H7 (cell line): ENCODE measurements at regions not wholly inside any gene's neighbourhood (a gene's known extent, or its start where the extent isn't known, plus 50 kb on each side); places are given as distances from the start of the nearest gene placed in this dataset.
A peak's percentile ranks its signal among the peaks of the same experiment; 100 is the strongest.

Experiments
- DNase-seq: peaks from one replicate; pipeline ENCODE4 v3.0.0; 2012
- H3K27me3 ChIP-seq: 2 replicates; pipeline ENCODE4 v1.6.0; 2011; ENCODE audit warnings: mild to moderate bottlenecking, low read length; ENCODE audit not compliant: control insufficient read depth, insufficient read depth
- H3K36me3 ChIP-seq: replicated peaks from 2 replicates; pipeline ENCODE4 v1.5.1; 2011; ENCODE audit warnings: low read length; ENCODE audit not compliant: control insufficient read depth, insufficient read depth
- H3K4me3 ChIP-seq: 2 replicates; pipeline ENCODE4 v1.5.1; 2011; ENCODE audit warnings: low read depth, mild to moderate bottlenecking, control low read depth, low read length, moderate library complexity; ENCODE audit not compliant: insufficient read depth

- DNase-seq, result no peak
- Histone ChIP-seq H3K4me3 (no peak overlapping the region), H3K36me3 (no peaks in the 10 kb centered on the region), H3K27me3 (no peaks in the 10 kb centered on the region)
These were observed 107.5 kb downstream of the CYSLTR2 start for GRCh38 chr13:48761256-48761655.

DNA sequence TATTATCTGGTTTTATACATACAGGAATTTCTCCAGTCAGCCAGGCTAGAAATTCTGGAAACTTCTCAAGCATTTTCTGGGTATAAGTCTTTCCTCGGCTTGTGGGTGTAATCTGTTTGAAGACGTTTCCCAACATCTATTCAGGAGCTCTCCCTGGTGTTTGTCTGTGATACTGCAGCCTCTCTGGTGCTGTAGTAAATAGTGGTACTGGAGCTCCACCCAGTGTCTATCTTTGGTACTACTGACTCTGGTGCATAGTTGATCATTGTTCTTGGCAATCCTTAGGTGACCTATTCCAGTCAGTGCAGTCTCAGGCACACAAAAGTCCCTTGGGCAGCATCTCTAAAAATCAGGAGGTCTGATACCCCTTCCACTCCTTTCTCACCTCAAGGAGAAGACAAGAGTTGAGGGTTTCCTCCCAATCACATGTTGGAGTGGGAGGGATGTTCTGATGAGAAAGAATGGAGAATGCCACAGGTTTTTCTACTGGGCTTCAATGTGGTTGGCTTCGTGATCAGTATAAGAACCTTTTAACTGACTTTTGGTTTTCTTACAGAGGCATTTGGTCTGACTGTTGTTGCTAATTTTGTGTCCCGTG, 115.5 kb downstream of the CYSLTR2 start:
- Histone ChIP-seq H3K36me3 (no peaks in the 10 kb centered on the region), H3K27me3 (no peaks in the 10 kb centered on the region), H3K4me3 (no peak overlapping the region)
- DNase-seq, result peak; percentile 51

DNA sequence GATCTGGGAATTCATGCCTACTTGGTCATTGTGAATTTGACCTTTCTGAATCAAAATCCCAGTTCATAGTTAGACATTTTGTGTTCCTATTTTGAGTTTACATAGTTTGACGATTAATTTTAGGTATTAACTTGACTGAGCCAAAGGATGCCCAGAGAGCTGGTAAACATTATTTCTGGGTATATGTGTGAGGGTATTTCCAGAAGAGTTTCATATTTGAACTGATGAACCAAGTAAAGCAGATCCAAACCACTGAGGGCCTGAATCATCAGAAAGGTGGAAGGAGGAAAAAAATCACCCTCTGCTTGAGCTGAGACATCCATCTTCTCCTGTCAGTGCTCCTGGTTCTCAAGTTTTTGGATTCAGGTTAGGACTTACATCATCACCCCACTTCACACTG, 116.6 kb downstream of the CYSLTR2 start:
- Histone ChIP-seq H3K36me3 (no peaks in the 10 kb centered on the region), H3K27me3 (no peaks in the 10 kb centered on the region), H3K4me3 (no peak overlapping the region)
- no peak for DNase-seq

DNA sequence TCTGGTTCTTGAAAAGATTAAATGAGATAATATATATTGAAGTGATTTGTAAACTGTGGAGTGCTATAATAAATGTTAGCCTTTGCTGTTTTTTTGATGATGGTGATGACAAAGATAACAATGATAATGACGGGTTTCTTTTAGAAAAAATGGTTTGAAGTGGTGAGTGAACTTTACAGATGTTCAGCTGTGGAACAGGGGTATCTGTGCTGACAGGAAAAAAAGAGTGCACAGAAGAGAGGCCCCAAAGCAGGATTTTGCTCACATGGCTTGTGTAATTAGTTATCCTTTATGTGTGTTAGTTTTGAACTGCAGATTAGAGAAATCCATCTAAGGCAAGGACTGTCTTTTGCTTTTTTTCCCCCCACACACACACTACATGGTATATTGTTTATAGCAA, 119.2 kb downstream of the CYSLTR2 start:
- Histone ChIP-seq H3K27me3 (no peaks in the 10 kb centered on the region), H3K4me3 (no peak overlapping the region), H3K36me3 (no peaks in the 10 kb centered on the region)
- no peak for DNase-seq

DNA sequence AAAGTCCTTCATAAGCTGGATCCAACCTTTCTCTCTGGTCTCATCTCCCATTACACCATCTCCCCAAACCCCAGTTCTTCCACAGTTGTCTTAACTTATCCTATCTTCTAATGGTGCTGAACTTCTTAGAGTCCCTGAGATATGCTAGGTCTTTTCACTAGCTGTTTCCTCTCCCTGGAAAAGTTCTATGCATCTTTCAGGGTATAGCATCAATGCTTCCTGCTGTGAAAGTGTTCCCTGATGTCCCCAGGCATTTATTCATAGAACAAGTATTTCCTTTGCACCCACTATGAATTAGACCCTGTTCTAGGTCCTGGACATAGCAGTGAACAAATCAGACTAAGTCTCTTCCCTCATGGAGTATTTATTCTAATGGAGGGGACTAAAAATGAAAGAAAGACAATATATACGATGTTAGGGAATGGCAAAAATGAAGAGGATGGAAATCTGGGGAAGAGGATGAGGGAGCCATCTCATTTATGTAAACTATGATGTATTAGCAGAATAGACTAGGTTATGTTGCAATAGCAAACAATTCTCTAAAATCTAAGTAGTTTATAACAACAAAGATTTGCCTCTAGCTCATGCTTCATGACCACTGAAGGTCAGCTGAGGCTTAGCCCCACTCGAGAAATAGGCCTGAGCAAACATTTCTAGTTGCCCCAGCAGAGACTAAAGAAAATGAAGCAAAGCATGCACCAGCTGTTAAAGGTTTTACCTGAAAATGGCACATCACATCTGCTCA, 120.0 kb downstream of the CYSLTR2 start:
- no peaks in the 10 kb centered on the region for H3K36me3 ChIP-seq
- no peak for DNase-seq
- H3K27me3 ChIP-seq, result no peaks in the 10 kb centered on the region
- H3K4me3 ChIP-seq, result no peak overlapping the region

DNA sequence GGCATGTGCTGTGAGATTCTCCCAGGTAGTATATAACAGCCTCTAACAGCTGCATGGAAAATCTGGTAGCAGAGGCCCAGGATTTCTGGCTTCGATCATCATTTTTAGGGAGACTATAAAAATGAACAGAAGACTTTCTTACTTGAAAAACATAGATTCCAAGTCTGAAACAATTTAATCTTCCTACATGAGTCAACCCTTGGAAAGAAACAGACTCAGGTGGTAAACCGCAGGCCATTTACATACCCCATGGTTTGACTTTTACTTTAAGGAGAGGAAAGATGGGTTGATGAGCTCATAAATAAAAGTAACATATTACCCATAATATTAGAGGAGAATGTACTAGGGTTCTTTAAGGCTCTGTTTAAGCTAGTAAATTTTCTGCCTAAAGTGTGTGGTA, 121.6 kb downstream of the CYSLTR2 start:
- H3K36me3 ChIP-seq, result no peaks in the 10 kb centered on the region
- no peaks in the 10 kb centered on the region for H3K27me3 ChIP-seq
- no peak overlapping the region for H3K4me3 ChIP-seq
- no peak for DNase-seq

GRCh38 chr13:48775804-48776203, 122.1 kb downstream of the CYSLTR2 start:
- no peak for DNase-seq
- Histone ChIP-seq H3K36me3 (no peaks in the 10 kb centered on the region), H3K27me3 (no peaks in the 10 kb centered on the region), H3K4me3 (no peak overlapping the region)

DNA sequence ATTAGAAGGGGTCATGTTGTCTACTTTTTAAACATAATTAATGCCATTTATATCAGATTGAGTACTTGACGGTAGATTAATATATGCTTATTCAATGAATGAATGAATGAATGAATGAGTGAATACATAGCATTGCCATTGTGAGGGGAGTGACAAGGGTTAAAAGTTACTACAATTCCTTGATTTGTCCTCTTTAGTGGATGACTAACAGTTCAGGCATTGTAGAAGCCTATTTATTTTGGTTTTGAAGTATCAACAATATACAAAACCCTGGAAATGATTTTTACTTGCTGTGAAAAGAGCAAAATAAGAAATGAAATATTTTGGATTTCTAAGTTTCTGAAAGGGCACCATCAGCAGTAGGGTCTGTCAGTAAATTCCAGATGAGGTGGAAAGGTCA, 122.7 kb downstream of the CYSLTR2 start:
- Histone ChIP-seq H3K4me3 (no peak overlapping the region), H3K27me3 (no peaks in the 10 kb centered on the region), H3K36me3 (no peaks in the 10 kb centered on the region)
- DNase-seq, result no peak

DNA sequence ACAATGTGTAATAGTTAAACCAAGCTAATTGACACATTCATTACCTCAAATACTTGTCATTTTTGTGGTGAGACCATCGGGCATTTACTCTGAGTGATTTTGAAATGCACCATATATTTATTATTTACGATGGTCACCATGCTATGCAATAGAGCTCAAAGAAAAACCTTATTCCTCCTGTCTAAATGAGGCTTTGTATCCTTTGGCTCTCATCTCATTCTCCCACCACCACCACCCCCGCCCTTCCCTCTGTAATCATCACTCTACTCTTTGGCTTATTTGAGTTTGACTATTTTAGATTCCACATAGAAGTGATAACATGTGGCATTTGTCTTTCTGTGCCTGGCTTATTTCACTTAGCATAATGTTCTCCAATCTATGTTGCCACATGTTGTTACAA, 124.9 kb downstream of the CYSLTR2 start:
- H3K36me3 ChIP-seq, result no peaks in the 10 kb centered on the region
- DNase-seq, result no peak
- H3K27me3 ChIP-seq, result no peaks in the 10 kb centered on the region
- H3K4me3 ChIP-seq, result no peak overlapping the region

DNA sequence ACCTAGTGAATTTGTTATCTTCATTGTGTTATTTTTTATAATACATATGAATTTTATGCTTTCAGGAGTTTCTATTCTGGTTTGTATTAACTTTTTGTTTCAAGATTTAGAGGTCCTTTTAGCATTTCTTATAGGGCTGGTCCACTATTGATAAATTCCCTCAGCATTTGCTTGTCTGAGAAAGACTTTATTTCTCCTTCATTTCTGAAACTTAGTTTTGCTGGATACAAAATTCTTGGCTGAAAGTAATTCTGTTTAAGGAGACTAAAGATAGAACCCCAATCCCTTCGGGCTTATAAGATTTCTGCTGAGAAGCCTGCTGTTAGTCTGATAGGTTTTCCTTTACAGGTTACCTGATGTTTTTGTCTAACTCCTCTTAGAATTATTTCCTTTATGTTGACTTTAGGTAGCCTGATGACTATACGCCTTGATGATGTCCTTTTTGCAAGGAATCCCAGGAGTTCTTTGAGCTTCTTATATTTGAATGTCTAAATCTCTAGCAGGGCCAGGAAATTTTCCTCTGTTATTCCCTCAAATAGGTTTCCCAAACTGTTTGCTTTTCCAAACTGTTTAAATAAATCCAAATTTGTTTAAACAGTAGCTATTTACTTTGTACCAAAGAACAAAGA, 127.1 kb downstream of the CYSLTR2 start:
- no peak for DNase-seq
- H3K27me3 ChIP-seq, result no peaks in the 10 kb centered on the region
- no peaks in the 10 kb centered on the region for H3K36me3 ChIP-seq
- no peak overlapping the region for H3K4me3 ChIP-seq

DNA sequence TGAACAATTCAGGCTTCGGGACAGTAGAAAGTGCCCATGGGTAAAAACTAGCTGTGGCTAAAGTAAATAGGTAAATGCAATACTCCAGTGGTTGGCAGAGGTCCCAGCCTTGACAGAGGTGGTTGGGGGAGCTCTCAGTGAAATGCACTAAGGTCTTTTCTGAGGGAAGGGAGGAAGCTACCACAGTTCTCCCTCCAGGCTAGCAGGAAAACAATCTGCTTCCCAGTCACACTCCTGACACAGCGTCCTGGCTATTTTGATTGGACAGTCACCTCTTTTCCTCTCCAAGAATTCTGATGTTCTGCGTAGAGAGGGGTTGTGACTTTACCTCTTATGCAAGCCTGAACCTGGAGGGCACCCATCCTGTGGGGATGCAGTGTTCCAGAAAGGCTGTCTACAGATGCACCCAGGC, 128.7 kb downstream of the CYSLTR2 start:
- DNase-seq, result no peak
- H3K4me3 ChIP-seq, result no peak overlapping the region
- no peaks in the 10 kb centered on the region for H3K27me3 ChIP-seq
- H3K36me3 ChIP-seq, result no peaks in the 10 kb centered on the region

DNA sequence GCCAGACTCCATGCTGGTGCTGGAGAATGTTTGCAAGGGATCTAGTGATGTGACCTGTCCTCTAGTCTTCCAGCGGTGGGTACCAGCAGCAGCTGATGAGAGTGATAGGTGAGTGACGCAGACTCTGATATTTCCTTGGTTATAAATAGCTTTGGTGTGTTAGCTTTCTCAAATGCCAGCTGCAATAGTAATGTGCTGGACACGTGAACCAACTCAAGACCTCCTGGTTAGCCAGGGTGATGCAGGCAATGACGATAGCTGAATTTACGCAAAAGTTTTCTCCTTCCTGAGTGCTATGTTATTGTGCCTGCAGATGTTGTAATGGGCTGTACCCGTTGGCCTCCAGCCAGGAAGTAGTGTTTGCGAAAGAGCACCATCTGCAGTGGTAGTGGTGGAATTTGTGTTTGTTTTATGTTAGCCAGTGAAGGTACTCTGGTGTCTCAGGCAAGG, 129.5 kb downstream of the CYSLTR2 start:
- no peak for DNase-seq
- Histone ChIP-seq H3K36me3 (no peaks in the 10 kb centered on the region), H3K27me3 (no peaks in the 10 kb centered on the region), H3K4me3 (no peak overlapping the region)

GRCh38 chr13:48783695-48784230, 130.0 kb downstream of the CYSLTR2 start:
- H3K27me3 ChIP-seq, result no peaks in the 10 kb centered on the region
- no peaks in the 10 kb centered on the region for H3K36me3 ChIP-seq
- H3K4me3 ChIP-seq, result no peak overlapping the region
- DNase-seq, result no peak

- Histone ChIP-seq H3K36me3 (no peaks in the 10 kb centered on the region), H3K27me3 (no peaks in the 10 kb centered on the region), H3K4me3 (no peak overlapping the region)
- no peak for DNase-seq
These were observed 131.3 kb downstream of the CYSLTR2 start for GRCh38 chr13:48784916-48785548.

DNA sequence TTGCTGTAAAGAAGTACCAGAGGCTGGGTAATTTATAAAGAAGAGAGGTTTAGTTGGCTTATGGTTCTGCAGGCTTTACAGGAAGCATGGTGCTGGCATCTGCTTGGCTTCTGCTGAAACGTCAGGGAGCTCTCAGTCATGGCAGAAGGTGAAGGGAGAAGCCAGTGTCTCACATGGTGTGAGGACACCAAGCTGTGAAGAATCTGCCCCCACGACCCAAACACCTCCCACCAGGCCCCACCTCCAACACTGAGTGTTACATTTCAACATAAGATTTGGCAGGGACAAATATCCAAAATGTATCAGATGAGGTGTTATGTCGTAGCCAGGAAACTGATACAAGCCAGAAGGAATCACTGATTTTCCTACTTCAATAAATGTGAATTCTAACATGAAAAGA, 136.5 kb downstream of the CYSLTR2 start:
- Histone ChIP-seq H3K36me3 (no peaks in the 10 kb centered on the region), H3K27me3 (no peaks in the 10 kb centered on the region), H3K4me3 (no peak overlapping the region)
- DNase-seq, result no peak
